Gastrocnemius medialis (tissue), 4 donors: ENCODE measurements at regions not wholly inside any gene's neighbourhood (a gene's known extent, or its start where the extent isn't known, plus 50 kb on each side); places are given as distances from the start of the nearest gene placed in this dataset.
A peak's percentile ranks its signal among the peaks of the same experiment; 100 is the strongest.

Source experiments
- ATAC-seq, 2 donors: fragments of 150-250 bp; one replicate each; pipeline ENCODE4 v1.9.1; 2016
- DNase-seq, 2 donors: peaks; one replicate each; pipeline ENCODE4 v3.0.0-alpha.2; 2019
- H3K27ac ChIP-seq, 4 donors: fragments of 200-600 bp; sonication (generic); 1 replicate in 1 of 4; 2 replicates in 3 of 4; pipeline ENCODE4 v1.5.1; 2016 to 2018; ENCODE audit warnings: mild to moderate bottlenecking in 2 of 4, moderate library complexity in 1 of 4
- H3K27me3 ChIP-seq, 3 donors: fragments of 200-600 bp; sonication (generic) in 2 of 3; 1 replicate in 1 of 3; 2 replicates in 2 of 3; pipeline versions ENCODE4 v1.5.1 to v1.6.0; 2016 to 2019; ENCODE audit warnings: mild to moderate bottlenecking in 1 of 3, moderate library complexity in 1 of 3
- H3K36me3 ChIP-seq, 2 donors: fragments of 200-600 bp; sonication (generic) in 1 of 2; one replicate each; pipeline ENCODE4 v1.5.1; 2017 to 2018
- H3K4me1 ChIP-seq, 2 donors: fragments of 200-600 bp; sonication (generic) in 1 of 2; one replicate each; pipeline ENCODE4 v1.5.1; 2016 to 2017; ENCODE audit warnings: mild to moderate bottlenecking in 2 of 2
- H3K4me3 ChIP-seq, 4 donors: fragments of 200-600 bp; sonication (generic) in 3 of 4; 1 replicate in 1 of 4; 2 replicates in 3 of 4; pipeline ENCODE4 v1.5.1; 2016 to 2019; ENCODE audit warnings: mild to moderate bottlenecking in 2 of 4
- H3K9me3 ChIP-seq, 3 donors: fragments of 200-600 bp; sonication (generic) in 2 of 3; 1 replicate in 1 of 3; 2 replicates in 2 of 3; pipeline ENCODE4 v1.5.1; 2016 to 2019
- CTCF ChIP-seq, 5 experiments: fragments of 450-650 bp in 3 of 5; fragments of 200-600 bp in 2 of 5; sonication (generic) in 2 of 5; IDR thresholded peaks in 4 of 5; conservative IDR thresholded peaks in 1 of 5; 1 replicate in 4 of 5; 2 replicates in 1 of 5; pipeline ENCODE4 v1.5.1; 2016 to 2019; ENCODE audit warnings: antibody characterized with exemption in 5 of 5, mild to moderate bottlenecking in 3 of 5, moderate library complexity in 3 of 5
- POLR2A ChIP-seq, 2 donors: fragments of 450-650 bp; IDR thresholded peaks; one replicate each; pipeline ENCODE4 v1.6.1; 2017; ENCODE audit warnings: antibody characterized with exemption in 2 of 2, mild to moderate bottlenecking in 2 of 2, moderate library complexity in 2 of 2
- in situ Hi-C, 4 donors: fragments of 200-750 bp; cut with MboI; loops; one replicate each; pipeline versions ENCODE4 v1.15.0 to v1.8.0; 2017; ENCODE audit warnings: low sequenced_read_pairs in 4 of 4
- intact Hi-C: fragments of 100-400 bp; cut with DNase I; formaldehyde crosslinking; loops from one replicate; pipeline ENCODE4 v1.15.1; 2023; ENCODE audit warnings: low total_unique reads

- intact Hi-C loops = loop anchor here (2.0 kb wide), 1 partner anchor 1084 kb away; no protein-coding TSS in a partner anchor
- no peaks in the 10 kb centered on the region for H3K27me3 ChIP-seq
- H3K27ac ChIP-seq = no peak overlapping the region
- H3K4me3 ChIP-seq = no peak overlapping the region
- no peaks in the 10 kb centered on the region for H3K9me3 ChIP-seq
- ATAC-seq (peak in 1 of 2 donors; percentile 50), DNase-seq (peak; percentile 39 to 46)
- no peaks in the 10 kb centered on the region for H3K4me1 ChIP-seq
- in situ Hi-C loops = loop anchor here in 2 of 4 donors (10.0 to 25.0 kb wide), 2 partner anchors 1071 to 1088 kb away; no protein-coding TSS in a partner anchor
- TF ChIP-seq CTCF (IDR thresholded peaks at IDR 0.05 in 4 of 5, conservative IDR thresholded peaks at IDR 0.05 in 1 of 5) (peak; percentile 52 to 88 (median 70)), POLR2A (IDR thresholded peaks at IDR 0.05) (no peak)
- no peaks in the 10 kb centered on the region for H3K36me3 ChIP-seq
Measured at GRCh38 chr1:96966536-96967138, 245.1 kb downstream of the PTBP2 start.

GRCh38 chr1:96967311-96967710 is 245.7 kb downstream of the PTBP2 start:
- no peak overlapping the region for H3K27ac ChIP-seq
- TF ChIP-seq CTCF (IDR thresholded peaks at IDR 0.05 in 4 of 5, conservative IDR thresholded peaks at IDR 0.05 in 1 of 5) = no peak
- TF ChIP-seq POLR2A (IDR thresholded peaks at IDR 0.05) = no peak
- intact Hi-C loops = loop anchor here (2.0 kb wide), 1 partner anchor 1083 kb away; no protein-coding TSS in a partner anchor
- H3K36me3 ChIP-seq = no peaks in the 10 kb centered on the region
- in situ Hi-C loops = loop anchor here in 2 of 4 donors (10.0 to 25.0 kb wide), 2 partner anchors 1070 to 1087 kb away; no protein-coding TSS in a partner anchor
- no peaks in the 10 kb centered on the region for H3K4me1 ChIP-seq
- H3K9me3 ChIP-seq = no peaks in the 10 kb centered on the region
- no peak for ATAC-seq
- H3K4me3 ChIP-seq = no peak overlapping the region
- DNase-seq = no peak
- H3K27me3 ChIP-seq = no peaks in the 10 kb centered on the region

- no peaks in the 10 kb centered on the region for H3K36me3 ChIP-seq
Measured at GRCh38 chr1:96968541-96968940, 247.0 kb downstream of the PTBP2 start.

GRCh38 chr1:96968983-96969382 is 247.4 kb downstream of the PTBP2 start:
- in situ Hi-C loops = loop anchor here in 2 of 4 donors (10.0 to 25.0 kb wide), 2 partner anchors 1068 to 1086 kb away; no protein-coding TSS in a partner anchor
- H3K4me3 ChIP-seq = no peak overlapping the region
- no peak for ATAC-seq

More at GRCh38 chr1:96968541-96968940, 247.0 kb downstream of the PTBP2 start:
- H3K27ac ChIP-seq = no peak overlapping the region
- ATAC-seq (no peak), DNase-seq (no peak)
- intact Hi-C loops = no loop called here
- no peak for TF ChIP-seq CTCF (IDR thresholded peaks at IDR 0.05 in 4 of 5, conservative IDR thresholded peaks at IDR 0.05 in 1 of 5)
- TF ChIP-seq POLR2A (IDR thresholded peaks at IDR 0.05) = no peak
- in situ Hi-C loops = loop anchor here in 2 of 4 donors (10.0 to 25.0 kb wide), 2 partner anchors 1069 to 1086 kb away; no protein-coding TSS in a partner anchor
- no peaks in the 10 kb centered on the region for H3K27me3 ChIP-seq
- no peak overlapping the region for H3K4me3 ChIP-seq
- H3K9me3 ChIP-seq = no peaks in the 10 kb centered on the region
- H3K4me1 ChIP-seq = no peaks in the 10 kb centered on the region

More at GRCh38 chr1:96968983-96969382, 247.4 kb downstream of the PTBP2 start:
- Histone ChIP-seq H3K4me1 (no peaks in the 10 kb centered on the region), H3K27me3 (no peaks in the 10 kb centered on the region), H3K27ac (no peak overlapping the region), H3K9me3 (no peaks in the 10 kb centered on the region), H3K36me3 (no peaks in the 10 kb centered on the region)
- DNase-seq = no peak
- TF ChIP-seq CTCF (IDR thresholded peaks at IDR 0.05 in 4 of 5, conservative IDR thresholded peaks at IDR 0.05 in 1 of 5) = no peak
- no peak for TF ChIP-seq POLR2A (IDR thresholded peaks at IDR 0.05)
- intact Hi-C loops = no loop called here
